Hepatocyte (in vitro differentiated cells): ENCODE measurements at regions not wholly inside any gene's neighbourhood (a gene's known extent, or its start where the extent isn't known, plus 50 kb on each side); places are given as distances from the start of the nearest gene placed in this dataset.

Experiments used
- CTCF ChIP-seq: fragments of 200-600 bp; sonication (generic); IDR thresholded peaks from 2 replicates; pipeline ENCODE4 v1.5.1; 2016; ENCODE audit warnings: antibody characterized with exemption, mild to moderate bottlenecking; ENCODE audit not compliant: poor library complexity
- EZH2 ChIP-seq: fragments of 200-600 bp; sonication (generic); IDR thresholded peaks from 2 replicates; pipeline ENCODE4 v1.6.1; 2016; ENCODE audit warnings: antibody characterized with exemption, mild to moderate bottlenecking, borderline replicate concordance
- EZH2phosphoT487 ChIP-seq: fragments of 200-600 bp; sonication (generic); IDR thresholded peaks from one replicate; pipeline ENCODE4 v1.6.1; 2018; ENCODE audit warnings: antibody characterized with exemption, mild to moderate bottlenecking, low read depth, moderate library complexity; ENCODE audit not compliant: unreplicated experiment, severe bottlenecking

- TF ChIP-seq CTCF: no peak
- TF ChIP-seq EZH2: no peak
- TF ChIP-seq EZH2phosphoT487: no peak
Observed at GRCh38 chr2:215726070-215726469, 287.3 kb downstream of the MREG start.
